ENCODE measurements at regions not wholly inside any gene's neighbourhood (a gene's known extent, or its start where the extent isn't known, plus 50 kb on each side); places are given as distances from the start of the nearest gene placed in this dataset.

DNA sequence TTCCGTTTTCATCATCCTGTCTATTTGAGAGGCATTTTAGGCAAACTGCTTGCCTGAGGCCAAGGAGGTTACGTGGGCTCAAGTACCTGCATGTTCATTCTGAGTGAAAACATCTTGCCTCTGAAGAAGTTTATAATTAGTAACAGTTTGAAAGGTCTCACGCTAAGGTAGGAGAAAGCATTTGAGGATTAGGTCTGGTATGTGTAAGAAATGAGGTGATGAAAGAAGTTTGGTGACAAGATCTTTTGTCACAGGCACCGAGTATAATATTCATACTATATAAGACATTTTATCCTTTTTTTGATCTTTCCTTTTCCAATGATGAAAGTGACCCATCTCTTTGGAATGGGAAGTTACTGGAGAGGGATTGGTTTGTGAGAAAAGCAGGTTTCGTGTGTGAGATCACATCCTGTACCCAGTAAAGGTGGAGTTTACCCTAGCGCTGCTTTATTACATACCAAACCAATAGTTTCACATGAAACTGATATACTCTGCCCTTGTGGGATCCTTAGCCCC lies 98.7 kb upstream of the PDC start:
- no peak for DNase-seq (ENCODE audit: low spot score)
- no peak for ATAC-seq (ENCODE audit: low FRiP score)
- TF ChIP-seq CTCF (IDR thresholded peaks at IDR 0.05) = no peak

DNA sequence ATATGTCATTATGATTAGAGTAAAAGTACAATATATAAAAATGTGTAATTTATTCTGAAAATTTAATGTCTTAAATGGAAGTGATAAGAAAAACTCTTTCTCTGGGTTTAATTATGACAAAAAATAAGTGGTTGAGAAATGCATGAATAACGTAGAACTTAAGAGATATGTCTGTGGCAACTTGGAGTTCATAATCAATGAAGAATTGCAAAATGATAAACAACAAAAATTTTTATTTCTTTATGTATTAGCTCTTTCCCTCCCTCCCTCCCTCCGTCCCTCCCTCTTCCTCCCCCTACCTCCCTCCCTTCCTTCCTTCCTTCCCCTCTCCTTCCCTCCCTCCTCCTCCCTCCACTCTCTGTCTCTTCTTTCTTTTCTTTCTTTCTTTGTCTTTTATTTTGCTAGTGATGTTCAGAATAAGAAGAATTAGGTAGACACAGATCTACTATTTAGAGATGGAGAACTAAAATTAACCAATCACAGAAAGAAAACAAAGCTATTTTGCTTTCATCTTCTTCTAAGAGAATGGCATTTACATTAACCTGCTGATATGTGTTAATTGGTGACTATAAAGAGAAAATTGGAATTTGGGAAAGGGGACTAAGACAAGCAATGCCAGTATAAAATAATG lies 96.3 kb upstream of the PDC start:
- TF ChIP-seq CTCF (IDR thresholded peaks at IDR 0.05) = no peak
- no peak for ATAC-seq (ENCODE audit: low FRiP score)
- no peak for DNase-seq (ENCODE audit: low spot score)

DNA sequence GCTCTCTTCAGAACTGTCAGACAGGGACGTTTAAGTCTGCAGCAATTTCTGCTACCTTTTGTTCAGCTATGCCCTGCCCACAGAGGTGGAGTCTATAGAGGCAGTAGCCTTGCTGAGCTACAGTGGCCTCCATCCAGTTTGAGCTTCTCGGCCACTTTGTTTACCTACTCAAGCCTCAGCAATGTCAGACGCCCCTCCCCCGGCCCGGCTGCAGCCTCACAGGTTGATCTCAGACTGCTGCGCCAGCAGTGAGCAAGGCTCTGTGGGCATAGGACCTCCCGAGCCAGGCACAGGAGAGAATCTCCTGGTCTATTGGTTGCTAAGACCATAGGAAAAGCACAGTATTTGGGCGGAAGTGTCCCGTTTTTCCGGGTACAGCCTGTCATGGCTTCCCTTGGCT lies 89.9 kb upstream of the PDC start:
- TF ChIP-seq CTCF (IDR thresholded peaks at IDR 0.05) = no peak
- ATAC-seq (ENCODE audit: low FRiP score) = no peak
- no peak for DNase-seq (ENCODE audit: low spot score)

GRCh38 chr1:186541003-186541402 lies 80.1 kb upstream of the PDC start:
- DNase-seq (ENCODE audit: low spot score) = no peak
- no peak for TF ChIP-seq CTCF (IDR thresholded peaks at IDR 0.05)
- ATAC-seq (ENCODE audit: low FRiP score) = no peak

DNA sequence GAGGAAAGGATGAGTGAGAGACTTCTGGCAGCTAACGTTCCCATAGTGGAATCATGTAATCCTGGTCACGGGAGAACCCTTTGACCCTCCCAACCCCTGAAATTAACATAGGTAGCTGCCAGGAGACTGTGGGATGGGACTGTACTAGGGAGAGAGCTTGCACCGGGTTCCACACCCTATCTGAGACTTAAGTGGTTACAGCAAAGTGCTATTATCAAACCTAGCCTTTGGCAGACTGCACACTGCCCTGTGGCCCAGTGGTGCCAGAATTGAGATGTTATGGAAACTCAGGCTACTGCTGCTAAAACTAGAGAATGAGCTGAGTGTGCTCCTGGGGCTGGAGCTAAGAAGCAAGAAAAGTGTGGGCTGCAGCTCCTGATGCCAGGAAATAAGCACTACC lies 79.6 kb upstream of the PDC start:
- ATAC-seq (ENCODE audit: low FRiP score) = no peak
- no peak for DNase-seq (ENCODE audit: low spot score)
- TF ChIP-seq CTCF (IDR thresholded peaks at IDR 0.05) = no peak

- no peak for TF ChIP-seq CTCF (IDR thresholded peaks at IDR 0.05)
- ATAC-seq (ENCODE audit: low FRiP score) = no peak
- no peak for DNase-seq (ENCODE audit: low spot score)
These were observed 75.5 kb upstream of the PDC start for GRCh38 chr1:186536273-186536890.
